K562 (cell line): ENCODE measurements at regions not wholly inside any gene's neighbourhood (a gene's known extent, or its start where the extent isn't known, plus 50 kb on each side); places are given as distances from the start of the nearest gene placed in this dataset.

Source experiments
- ATAC-seq: fragments of 200-7000 bp; cut with Tn5 transposase; 3 replicates; pipeline ENCODE4 v1.9.1; 2020; ENCODE audit warnings: moderate library complexity
- BruUV-seq: library from RNA; stranded (reverse); fragments of 400-500 nt; replicated peaks from 2 replicates; lab custom pipeline; 2021; lab: Mats Ljungman, UMichigan
- CTCF ChIA-PET: fragments of 300-600 bp; formaldehyde crosslinking; extraction: SDS; loops from one replicate; lab custom pipeline; 2021; ENCODE audit warnings: low intra/inter-chr PET ratio; lab: Yijun Ruan, JAX
- POLR2A ChIA-PET: fragments of 300-600, 350-650 bp; sonication (Branson Sonifier 250); formaldehyde crosslinking; extraction: SDS; loops from one replicate; lab custom pipeline; 2021; ENCODE audit warnings: antibody characterized with exemption, inconsistent platforms; lab: Yijun Ruan, JAX
- DNase-seq, 4 experiments: peaks; one replicate each; pipeline versions ENCODE4 v3.0.0 to v3.0.0-alpha.2; 2011 to 2018; ENCODE audit warnings: low spot score in 3 of 4, mixed read lengths in 3 of 4; ENCODE audit errors: extremely low read depth in 1 of 4
- FAIRE-seq: peaks from 2 replicates; lab custom pipeline; 2011; peaks lifted over from hg19 to GRCh38; lab: Jason Lieb, UNC
- H2AFZ ChIP-seq: 2 replicates; pipeline ENCODE4 v1.6.0; 2011; ENCODE audit warnings: low read depth, low read length, control low read depth, inconsistent platforms
- H3K27ac ChIP-seq: fragments of 200-600 bp; 3 replicates; pipeline ENCODE4 v1.8.0; 2011; ENCODE audit warnings: low read depth, mild to moderate bottlenecking, control low read depth, inconsistent platforms, low read length, moderate library complexity, mixed read lengths; ENCODE audit errors: extremely low read depth
- H3K27me3 ChIP-seq, 2 experiments: fragments of 300-600 bp in 1 of 2; 2 replicates in 1 of 2; 3 replicates in 1 of 2; pipeline versions ENCODE4 v1.6.0 to v1.8.0; 2011; ENCODE audit warnings: inconsistent platforms in 2 of 2, low read length in 2 of 2, mild to moderate bottlenecking in 1 of 2, mixed read lengths in 1 of 2, moderate library complexity in 1 of 2; ENCODE audit not compliant: control insufficient read depth in 2 of 2, insufficient read depth in 2 of 2
- H3K36me3 ChIP-seq: fragments of 300-600 bp; 3 replicates; pipeline ENCODE4 v1.8.0; 2011; ENCODE audit warnings: mild to moderate bottlenecking, low read length, inconsistent platforms; ENCODE audit not compliant: control insufficient read depth, insufficient read depth
- H3K4me1 ChIP-seq, 2 experiments: fragments of 200-600 bp in 1 of 2; replicated peaks in 1 of 2; 2 replicates in 1 of 2; 3 replicates in 1 of 2; pipeline versions ENCODE4 v1.5.1 to v1.8.0; 2011; ENCODE audit warnings: inconsistent platforms in 2 of 2, low read length in 2 of 2, mild to moderate bottlenecking in 1 of 2, mixed read lengths in 1 of 2, moderate library complexity in 1 of 2; ENCODE audit not compliant: control insufficient read depth in 2 of 2, insufficient read depth in 2 of 2
- H3K4me2 ChIP-seq: 2 replicates; pipeline ENCODE4 v1.6.1; 2011; ENCODE audit warnings: low read length, control low read depth, inconsistent platforms, mixed read lengths; ENCODE audit not compliant: insufficient read depth
- H3K4me3 ChIP-seq: fragments of 200-600 bp; sonication (generic), shearing (Covaris generic); 2 replicates; pipeline ENCODE4 v1.5.1; 2016; ENCODE audit warnings: control low read depth, inconsistent platforms
- H3K79me2 ChIP-seq: fragments of 200-600 bp; 3 replicates; pipeline ENCODE4 v1.8.0; 2011; ENCODE audit warnings: low read length, inconsistent platforms; ENCODE audit not compliant: control insufficient read depth, insufficient read depth
- H3K9ac ChIP-seq, 2 experiments: 2 replicates each; pipeline versions ENCODE4 v1.6.0 to v1.6.1; 2011; ENCODE audit warnings: low read depth in 2 of 2, low read length in 2 of 2, control low read depth in 1 of 2, inconsistent platforms in 1 of 2, mild to moderate bottlenecking in 1 of 2, mixed read lengths in 1 of 2; ENCODE audit not compliant: insufficient read depth in 1 of 2
- H3K9me1 ChIP-seq: one replicate; pipeline ENCODE4 v1.6.0; 2011; ENCODE audit warnings: inconsistent platforms, mild to moderate bottlenecking, low read length, moderate library complexity; ENCODE audit not compliant: control insufficient read depth, insufficient read depth
- H3K9me3 ChIP-seq: replicated peaks from 2 replicates; pipeline ENCODE4 v1.5.1; 2011; ENCODE audit warnings: low read depth, low read length, inconsistent platforms; ENCODE audit not compliant: control insufficient read depth, insufficient read depth
- H4K20me1 ChIP-seq: replicated peaks from 2 replicates; pipeline ENCODE4 v1.6.1; 2011; ENCODE audit warnings: low read length, inconsistent platforms, mixed read lengths; ENCODE audit not compliant: control insufficient read depth, insufficient read depth
- ARID1B ChIP-seq: fragments of 450-650 bp; IDR thresholded peaks from 2 replicates; pipeline ENCODE4 v1.6.1; 2016; ENCODE audit warnings: antibody characterized with exemption, mild to moderate bottlenecking, inconsistent platforms
- ASH1L ChIP-seq: fragments of 450-650 bp; IDR thresholded peaks from 2 replicates; pipeline ENCODE4 v1.6.1; 2018; ENCODE audit warnings: borderline replicate concordance, mild to moderate bottlenecking, low read depth; ENCODE audit not compliant: partially characterized antibody
- BMI1 ChIP-seq: fragments of 150-350 bp; IDR thresholded peaks from 2 replicates; pipeline ENCODE4 v1.6.1; 2014; ENCODE audit warnings: low read length
- KHSRP ChIP-seq: fragments of 450-650 bp; IDR thresholded peaks from 2 replicates; pipeline ENCODE4 v1.6.1; 2017
- MTA1 ChIP-seq: fragments of 450-650 bp; IDR thresholded peaks from 2 replicates; pipeline ENCODE4 v1.6.1; 2017; ENCODE audit warnings: borderline replicate concordance
- ZNF551 ChIP-seq: fragments of 250-450 bp; sonication (Bioruptor Pico); IDR thresholded peaks from 2 replicates; pipeline ENCODE4 v1.5.0; 2021; ENCODE audit warnings: mild to moderate bottlenecking, moderate library complexity
- ZSCAN29 ChIP-seq: fragments of 450-650 bp; IDR thresholded peaks from 2 replicates; pipeline ENCODE4 v1.6.1; 2017
- WGBS: fragments of 100-300 bp; shearing (Covaris generic); methylation state at CpG from one replicate; pipeline ENCODE4 v1.1.6; 2016; ENCODE audit warnings: low coverage, mixed read lengths; ENCODE audit not compliant: insufficient coverage; ENCODE audit errors: missing lambda C conversion rate; 5-methylcytosine and 5-hydroxymethylcytosine counted together
- in situ Hi-C: fragments of 300-500 bp; cut with MboI; formaldehyde crosslinking; loops from 4 replicates; pipeline ENCODE4 v1.15.0; 2018; ENCODE audit warnings: inconsistent platforms, mixed read lengths
- intact Hi-C: fragments of 100-400 bp; cut with micrococcal nuclease; formaldehyde crosslinking; loops from 2 replicates; pipeline ENCODE4 v1.14.2; 2022
- TF ChIP-seq, protein P1 (sequence below): fragments of 450-650 bp; formaldehyde crosslinking; IDR thresholded peaks from 2 replicates; pipeline ENCODE4 v1.4.0; 2022; ENCODE audit warnings: missing genetic modification characterization
- TF ChIP-seq, protein P2 (sequence below): fragments of 250-450 bp; sonication (Bioruptor Pico); IDR thresholded peaks from 2 replicates; pipeline ENCODE4 v1.9.0; 2021; ENCODE audit warnings: mild to moderate bottlenecking
- TF ChIP-seq, protein P3 (sequence below), 3 experiments: IDR thresholded peaks in 2 of 3; conservative IDR thresholded peaks in 1 of 3; 2 replicates each; pipeline ENCODE4 v1.5.1; 2011 to 2012; ENCODE audit warnings: low read length in 3 of 3, mild to moderate bottlenecking in 3 of 3, control low read depth in 2 of 3, improper control_type of control experiment in 1 of 3, inconsistent platforms in 1 of 3, low read depth in 1 of 3, mixed read lengths in 1 of 3, moderate library complexity in 1 of 3; ENCODE audit not compliant: insufficient read depth in 2 of 3

DNA sequence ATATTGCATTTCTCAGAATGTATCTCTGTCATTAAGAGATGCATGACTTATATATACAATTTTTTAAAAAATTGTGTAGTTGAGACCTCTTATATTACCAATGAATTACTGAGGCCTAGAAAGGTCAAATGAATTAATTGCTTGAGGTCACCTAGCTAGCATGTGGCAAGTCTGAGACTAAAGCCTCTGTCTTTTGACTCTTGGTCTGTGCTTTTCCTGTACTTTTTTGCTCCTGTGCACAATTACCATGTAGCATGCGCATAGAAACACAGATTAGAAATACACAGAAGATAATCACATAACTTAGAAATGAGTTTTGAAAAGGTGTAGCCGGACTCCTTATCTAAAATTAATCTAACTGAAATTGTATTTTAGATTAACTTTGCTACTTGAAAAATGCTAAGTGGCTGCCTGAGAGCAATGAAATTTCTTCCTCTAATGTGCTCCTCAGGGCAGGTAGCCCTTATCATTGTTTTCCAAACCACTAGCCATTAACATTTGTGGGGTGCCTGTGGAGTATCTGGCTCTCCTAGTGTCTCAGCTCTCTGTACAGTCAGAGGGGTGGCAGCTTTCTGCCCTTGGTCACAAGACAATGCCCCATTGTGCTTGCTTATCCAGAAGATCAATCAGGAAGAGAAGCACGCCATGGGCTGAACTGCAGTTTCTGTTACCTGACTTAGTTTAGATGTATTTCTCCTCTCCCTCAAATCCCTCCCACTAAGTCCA is 119.6 kb downstream of the RFC3 start:
- H3K27ac ChIP-seq, result no peak overlapping the region
- no peaks in the 10 kb centered on the region for H3K9me1 ChIP-seq
- ChIA-PET POLR2A (no interaction called here), CTCF (no interaction called here)
- no peaks in the 10 kb centered on the region for H3K36me3 ChIP-seq
- no peak overlapping the region for H3K4me3 ChIP-seq
- no peak for TF ChIP-seq KHSRP
- TF ChIP-seq, protein P1, sequence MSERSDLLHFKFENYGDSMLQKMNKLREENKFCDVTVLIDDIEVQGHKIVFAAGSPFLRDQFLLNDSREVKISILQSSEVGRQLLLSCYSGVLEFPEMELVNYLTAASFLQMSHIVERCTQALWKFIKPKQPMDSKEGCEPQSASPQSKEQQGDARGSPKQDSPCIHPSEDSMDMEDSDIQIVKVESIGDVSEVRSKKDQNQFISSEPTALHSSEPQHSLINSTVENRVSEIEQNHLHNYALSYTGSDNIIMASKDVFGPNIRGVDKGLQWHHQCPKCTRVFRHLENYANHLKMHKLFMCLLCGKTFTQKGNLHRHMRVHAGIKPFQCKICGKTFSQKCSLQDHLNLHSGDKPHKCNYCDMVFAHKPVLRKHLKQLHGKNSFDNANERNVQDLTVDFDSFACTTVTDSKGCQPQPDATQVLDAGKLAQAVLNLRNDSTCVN, result no peak
- no peak for TF ChIP-seq ASH1L
- TF ChIP-seq BMI1, result no peak
- TF ChIP-seq, protein P2, sequence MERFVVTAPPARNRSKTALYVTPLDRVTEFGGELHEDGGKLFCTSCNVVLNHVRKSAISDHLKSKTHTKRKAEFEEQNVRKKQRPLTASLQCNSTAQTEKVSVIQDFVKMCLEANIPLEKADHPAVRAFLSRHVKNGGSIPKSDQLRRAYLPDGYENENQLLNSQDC (CRISPR knock-in tag), result no peak
- TF ChIP-seq ZNF551 (CRISPR knock-in tag), result no peak
- no peak for TF ChIP-seq ARID1B
- TF ChIP-seq ZSCAN29, result no peak
- no peak for TF ChIP-seq MTA1
- TF ChIP-seq, protein P3, sequence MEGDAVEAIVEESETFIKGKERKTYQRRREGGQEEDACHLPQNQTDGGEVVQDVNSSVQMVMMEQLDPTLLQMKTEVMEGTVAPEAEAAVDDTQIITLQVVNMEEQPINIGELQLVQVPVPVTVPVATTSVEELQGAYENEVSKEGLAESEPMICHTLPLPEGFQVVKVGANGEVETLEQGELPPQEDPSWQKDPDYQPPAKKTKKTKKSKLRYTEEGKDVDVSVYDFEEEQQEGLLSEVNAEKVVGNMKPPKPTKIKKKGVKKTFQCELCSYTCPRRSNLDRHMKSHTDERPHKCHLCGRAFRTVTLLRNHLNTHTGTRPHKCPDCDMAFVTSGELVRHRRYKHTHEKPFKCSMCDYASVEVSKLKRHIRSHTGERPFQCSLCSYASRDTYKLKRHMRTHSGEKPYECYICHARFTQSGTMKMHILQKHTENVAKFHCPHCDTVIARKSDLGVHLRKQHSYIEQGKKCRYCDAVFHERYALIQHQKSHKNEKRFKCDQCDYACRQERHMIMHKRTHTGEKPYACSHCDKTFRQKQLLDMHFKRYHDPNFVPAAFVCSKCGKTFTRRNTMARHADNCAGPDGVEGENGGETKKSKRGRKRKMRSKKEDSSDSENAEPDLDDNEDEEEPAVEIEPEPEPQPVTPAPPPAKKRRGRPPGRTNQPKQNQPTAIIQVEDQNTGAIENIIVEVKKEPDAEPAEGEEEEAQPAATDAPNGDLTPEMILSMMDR (IDR thresholded peaks at IDR 0.05 in 2 of 3, conservative IDR thresholded peaks at IDR 0.05 in 1 of 3; ENCODE audit: insufficient read depth in 2 of 3, low read depth in 1 of 3, low read length in 3 of 3), result no peak
- no peaks in the 10 kb centered on the region for H3K4me1 ChIP-seq
- 0% methylated on average over 3 of the region's 3 CpGs for WGBS
- no peak for DNase-seq
- in situ Hi-C loops (loop anchor here (25.0 kb wide), 1 partner anchor 1225 kb away; no protein-coding TSS in a partner anchor), intact Hi-C loops (no loop called here)
- H3K9me3 ChIP-seq, result no peaks in the 10 kb centered on the region
- no peaks in the 10 kb centered on the region for H3K79me2 ChIP-seq
- no peak overlapping the region for H3K4me2 ChIP-seq
- FAIRE-seq, result no peak
- H3K27me3 ChIP-seq, result no peaks in the 10 kb centered on the region
- no TSS peak for BruUV-seq
- H4K20me1 ChIP-seq, result no peaks in the 10 kb centered on the region
- no peak overlapping the region for H2AFZ ChIP-seq
- no peak for ATAC-seq
- H3K9ac ChIP-seq, result no peak overlapping the region
